WTC11 (cell line): ENCODE measurements at regions not wholly inside any gene's neighbourhood (a gene's known extent, or its start where the extent isn't known, plus 50 kb on each side); places are given as distances from the start of the nearest gene placed in this dataset.

Experiments
- ATAC-seq: fragments of 200-7000 bp; cut with Tn5 transposase; 2 replicates; pipeline ENCODE4 v1.10.0; 2021; ENCODE audit warnings: mild to moderate bottlenecking, moderate library complexity
- CTCF ChIA-PET: fragments of 300-600 bp; sonication (Branson Sonifier 250); formaldehyde crosslinking; loops from one replicate; lab custom pipeline; 2021; ENCODE audit warnings: antibody characterized with exemption; lab: Charles Lee
- POLR2A ChIA-PET: fragments of 350-600 bp; sonication (Branson Sonifier 250); formaldehyde crosslinking; loops from one replicate; lab custom pipeline; 2021; ENCODE audit warnings: antibody characterized with exemption; lab: Charles Lee
- DNase-seq: peaks from one replicate; pipeline ENCODE4 v3.0.0; 2021; ENCODE audit warnings: low spot score
- H3K27ac Mint-ChIP-seq: 2 replicates; pipeline ENCODE4 v1.8.0; 2021; ENCODE audit warnings: mixed read lengths
- H3K27me3 Mint-ChIP-seq: 2 replicates; pipeline ENCODE4 v1.8.0; 2021; ENCODE audit warnings: low read depth, mild to moderate bottlenecking, moderate library complexity, mixed read lengths
- H3K36me3 Mint-ChIP-seq: 2 replicates; pipeline ENCODE4 v1.8.0; 2021; ENCODE audit warnings: mixed read lengths
- H3K4me1 Mint-ChIP-seq: 2 replicates; pipeline ENCODE4 v1.8.0; 2022; ENCODE audit warnings: mixed read lengths
- H3K4me3 Mint-ChIP-seq: 2 replicates; pipeline ENCODE4 v1.8.0; 2021; ENCODE audit warnings: mild to moderate bottlenecking, moderate library complexity, mixed read lengths
- H3K9me3 Mint-ChIP-seq: 2 replicates; pipeline ENCODE4 v1.8.0; 2021; ENCODE audit warnings: mixed read lengths
- FOXP1 ChIP-seq: sonication (generic); formaldehyde crosslinking; IDR thresholded peaks from 2 replicates; pipeline ENCODE4 v1.8.0; 2022; ENCODE audit warnings: missing genetic modification reagents, mild to moderate bottlenecking, moderate library complexity, borderline replicate concordance
- GTF2I ChIP-seq: fragments of 250-450 bp; sonication (Bioruptor Pico); conservative IDR thresholded peaks from 2 replicates; pipeline ENCODE4 v1.4.0; 2021; ENCODE audit warnings: mild to moderate bottlenecking
- JAZF1 ChIP-seq: fragments of 250-450 bp; sonication (Bioruptor Pico); IDR thresholded peaks from 2 replicates; pipeline ENCODE4 v1.9.0; 2021; ENCODE audit warnings: moderate library complexity, mild to moderate bottlenecking, inconsistent platforms
- TEAD1 ChIP-seq: sonication (generic); formaldehyde crosslinking; IDR thresholded peaks from 2 replicates; pipeline ENCODE4 v1.8.0; 2022; ENCODE audit warnings: mild to moderate bottlenecking, missing genetic modification reagents
- ZNF121 ChIP-seq: sonication (generic); formaldehyde crosslinking; IDR thresholded peaks from 2 replicates; pipeline ENCODE4 v1.8.0; 2023; ENCODE audit warnings: missing genetic modification reagents
- ZNF138 ChIP-seq: sonication (generic); formaldehyde crosslinking; conservative IDR thresholded peaks from 2 replicates; pipeline ENCODE4 v1.8.1; 2022; ENCODE audit warnings: mild to moderate bottlenecking, moderate library complexity, missing genetic modification reagents
- ZNF317 ChIP-seq: sonication (generic); formaldehyde crosslinking; IDR thresholded peaks from 2 replicates; pipeline ENCODE4 v1.8.1; 2023; ENCODE audit warnings: low read depth, mild to moderate bottlenecking, moderate library complexity, missing genetic modification reagents, borderline replicate concordance
- TF ChIP-seq, protein P1 (sequence below): fragments of 200-600 bp; IDR thresholded peaks from 2 replicates; pipeline ENCODE4 v1.8.0; 2022; ENCODE audit warnings: antibody characterized with exemption
- TF ChIP-seq, protein P2 (sequence below): sonication (generic); formaldehyde crosslinking; IDR thresholded peaks from 2 replicates; pipeline ENCODE4 v1.8.1; 2023; ENCODE audit warnings: mild to moderate bottlenecking, missing genetic modification reagents, moderate library complexity
- TF ChIP-seq, protein P3 (sequence below): fragments of 250-450 bp; sonication (Bioruptor Pico); IDR thresholded peaks from 2 replicates; pipeline ENCODE4 v1.9.0; 2021; ENCODE audit warnings: moderate library complexity, mild to moderate bottlenecking, inconsistent platforms, borderline replicate concordance
- TF ChIP-seq, protein P4 (sequence below): fragments of 250-450 bp; sonication (Bioruptor Pico); IDR thresholded peaks from 2 replicates; pipeline ENCODE4 v1.9.0; 2021; ENCODE audit warnings: mild to moderate bottlenecking, borderline replicate concordance
- TF ChIP-seq, protein P5 (sequence below): sonication (generic); formaldehyde crosslinking; IDR thresholded peaks from 2 replicates; pipeline ENCODE4 v1.8.1; 2023; ENCODE audit warnings: mild to moderate bottlenecking, moderate library complexity, missing genetic modification reagents
- TF ChIP-seq, protein P6 (sequence below): sonication (generic); formaldehyde crosslinking; IDR thresholded peaks from 2 replicates; pipeline ENCODE4 v1.8.1; 2022; ENCODE audit warnings: low read depth, mild to moderate bottlenecking, moderate library complexity, missing genetic modification reagents, borderline replicate concordance

DNA sequence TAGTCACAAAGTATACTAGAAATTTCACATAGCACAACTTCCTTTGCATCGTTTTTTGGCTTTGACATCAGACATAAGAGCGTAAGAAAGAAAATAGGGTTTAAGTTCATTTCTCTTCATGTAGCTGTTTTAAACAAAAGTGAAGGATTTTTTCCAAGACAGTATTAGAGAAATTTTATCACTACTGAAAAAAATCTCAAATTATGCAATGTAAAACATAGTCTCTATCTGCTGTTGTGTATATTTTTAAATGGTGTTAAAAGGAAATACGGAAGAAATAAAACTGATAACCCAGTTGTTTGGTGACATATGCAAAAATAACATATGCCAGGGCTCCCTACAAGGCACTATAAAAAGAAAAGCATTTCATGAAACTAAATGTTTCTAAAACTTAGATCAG is 1449.4 kb downstream of the LRRC4C start:
- ATAC-seq (no peak), DNase-seq (no peak)
- ChIA-PET CTCF (no interaction called here), POLR2A (no interaction called here)
- H3K4me3 Mint-ChIP-seq = no peak overlapping the region
- H3K27me3 Mint-ChIP-seq = peaks cover 3% of the 10 kb centered on the region; the same call in 1 of the 2 replicates
- no peak for TF ChIP-seq ZNF121 (CRISPR knock-in tag)
- TF ChIP-seq, protein P1, sequence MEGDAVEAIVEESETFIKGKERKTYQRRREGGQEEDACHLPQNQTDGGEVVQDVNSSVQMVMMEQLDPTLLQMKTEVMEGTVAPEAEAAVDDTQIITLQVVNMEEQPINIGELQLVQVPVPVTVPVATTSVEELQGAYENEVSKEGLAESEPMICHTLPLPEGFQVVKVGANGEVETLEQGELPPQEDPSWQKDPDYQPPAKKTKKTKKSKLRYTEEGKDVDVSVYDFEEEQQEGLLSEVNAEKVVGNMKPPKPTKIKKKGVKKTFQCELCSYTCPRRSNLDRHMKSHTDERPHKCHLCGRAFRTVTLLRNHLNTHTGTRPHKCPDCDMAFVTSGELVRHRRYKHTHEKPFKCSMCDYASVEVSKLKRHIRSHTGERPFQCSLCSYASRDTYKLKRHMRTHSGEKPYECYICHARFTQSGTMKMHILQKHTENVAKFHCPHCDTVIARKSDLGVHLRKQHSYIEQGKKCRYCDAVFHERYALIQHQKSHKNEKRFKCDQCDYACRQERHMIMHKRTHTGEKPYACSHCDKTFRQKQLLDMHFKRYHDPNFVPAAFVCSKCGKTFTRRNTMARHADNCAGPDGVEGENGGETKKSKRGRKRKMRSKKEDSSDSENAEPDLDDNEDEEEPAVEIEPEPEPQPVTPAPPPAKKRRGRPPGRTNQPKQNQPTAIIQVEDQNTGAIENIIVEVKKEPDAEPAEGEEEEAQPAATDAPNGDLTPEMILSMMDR = no peak
- TF ChIP-seq ZNF138 = no peak
- TF ChIP-seq, all 79 proteins: peak for 0
- peaks cover 22% of the 10 kb centered on the region for H3K36me3 Mint-ChIP-seq
- no peaks in the 10 kb centered on the region for H3K4me1 Mint-ChIP-seq
- H3K9me3 Mint-ChIP-seq = peaks cover 39% of the 10 kb centered on the region
- H3K27ac Mint-ChIP-seq = no peak overlapping the region

DNA sequence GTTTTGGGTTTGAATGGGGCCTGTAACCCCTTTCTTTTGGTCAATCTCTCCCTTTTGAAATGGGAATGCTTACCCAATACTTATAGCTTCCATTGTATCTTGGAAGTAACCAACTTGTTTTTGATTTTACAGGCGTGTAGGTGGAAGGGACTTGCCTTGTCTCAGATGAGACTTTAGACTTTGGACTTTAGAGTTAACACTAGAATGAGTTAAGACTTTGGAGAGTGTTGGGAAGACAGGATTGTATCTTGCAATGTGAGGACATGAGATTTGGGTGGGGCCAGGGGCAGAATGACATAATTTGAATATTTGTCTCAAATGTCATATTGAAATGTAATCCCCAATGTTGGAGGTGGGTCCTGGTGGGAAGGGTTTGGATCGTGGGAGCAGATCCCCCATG is 1466.9 kb downstream of the LRRC4C start:
- CTCF ChIA-PET = no interaction called here
- Mint-ChIP-seq H3K9me3 (peaks cover 61% of the 10 kb centered on the region), H3K4me3 (no peak overlapping the region), H3K36me3 (peaks cover 52% of the 10 kb centered on the region), H3K27ac (no peak overlapping the region), H3K4me1 (peaks cover 11% of the 10 kb centered on the region), H3K27me3 (peaks cover 4% of the 10 kb centered on the region; the same call in 1 of the 2 replicates)
- POLR2A ChIA-PET = no interaction called here
- no peak for DNase-seq
- no peak for ATAC-seq
- TF ChIP-seq, protein P2, sequence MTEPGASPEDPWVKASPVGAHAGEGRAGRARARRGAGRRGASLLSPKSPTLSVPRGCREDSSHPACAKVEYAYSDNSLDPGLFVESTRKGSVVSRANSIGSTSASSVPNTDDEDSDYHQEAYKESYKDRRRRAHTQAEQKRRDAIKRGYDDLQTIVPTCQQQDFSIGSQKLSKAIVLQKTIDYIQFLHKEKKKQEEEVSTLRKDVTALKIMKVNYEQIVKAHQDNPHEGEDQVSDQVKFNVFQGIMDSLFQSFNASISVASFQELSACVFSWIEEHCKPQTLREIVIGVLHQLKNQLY (CRISPR knock-in tag) = no peak
- TF ChIP-seq TEAD1 (CRISPR knock-in tag) (no peak), JAZF1 (CRISPR knock-in tag) (no peak), FOXP1 (no peak)

DNA sequence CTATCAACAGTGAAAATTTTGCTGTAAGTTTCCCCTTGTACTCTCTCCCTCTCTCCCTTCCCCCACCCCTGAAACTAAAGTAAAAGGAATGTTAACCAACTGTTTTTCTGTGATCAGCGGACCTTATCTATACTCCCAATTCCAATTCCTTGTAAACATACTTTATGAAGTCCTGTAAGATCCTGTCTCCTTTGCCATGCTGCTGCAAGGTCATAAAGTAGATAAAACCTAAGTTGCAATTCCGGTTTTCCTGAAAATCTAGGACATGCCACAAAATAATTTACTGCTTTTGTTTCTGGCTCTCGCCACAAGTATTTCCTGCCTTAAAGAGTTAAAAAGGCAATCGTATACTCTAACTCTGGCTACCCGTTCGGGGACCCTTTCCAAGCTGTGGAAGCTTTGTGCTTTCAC is 1469.0 kb downstream of the LRRC4C start:
- POLR2A ChIA-PET = no interaction called here

More for the DNA sequence above, 1469.0 kb downstream of the LRRC4C start:
- DNase-seq (no peak), ATAC-seq (no peak)
- Mint-ChIP-seq H3K27ac (0 out of 2 replicates have a peak overlapping the region, but pooled peaks have one; percentile 28), H3K4me3 (no peak overlapping the region), H3K36me3 (peaks cover 54% of the 10 kb centered on the region), H3K9me3 (peaks cover 60% of the 10 kb centered on the region), H3K4me1 (peaks cover 11% of the 10 kb centered on the region), H3K27me3 (peaks cover 10% of the 10 kb centered on the region; the same call in 1 of the 2 replicates)
- no peak for TF ChIP-seq GTF2I
- TF ChIP-seq, protein P3, sequence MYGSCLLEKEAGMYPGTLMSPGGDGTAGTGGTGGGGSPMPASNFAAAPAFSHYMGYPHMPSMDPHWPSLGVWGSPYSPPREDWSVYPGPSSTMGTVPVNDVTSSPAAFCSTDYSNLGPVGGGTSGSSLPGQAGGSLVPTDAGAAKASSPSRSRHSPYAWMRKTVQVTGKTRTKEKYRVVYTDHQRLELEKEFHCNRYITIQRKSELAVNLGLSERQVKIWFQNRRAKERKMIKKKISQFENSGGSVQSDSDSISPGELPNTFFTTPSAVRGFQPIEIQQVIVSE (CRISPR knock-in tag) = 0 out of 2 replicates have a peak, but pooled peaks have one; percentile 64
- no peak for TF ChIP-seq ZNF317 (CRISPR knock-in tag)
- TF ChIP-seq, protein P4, sequence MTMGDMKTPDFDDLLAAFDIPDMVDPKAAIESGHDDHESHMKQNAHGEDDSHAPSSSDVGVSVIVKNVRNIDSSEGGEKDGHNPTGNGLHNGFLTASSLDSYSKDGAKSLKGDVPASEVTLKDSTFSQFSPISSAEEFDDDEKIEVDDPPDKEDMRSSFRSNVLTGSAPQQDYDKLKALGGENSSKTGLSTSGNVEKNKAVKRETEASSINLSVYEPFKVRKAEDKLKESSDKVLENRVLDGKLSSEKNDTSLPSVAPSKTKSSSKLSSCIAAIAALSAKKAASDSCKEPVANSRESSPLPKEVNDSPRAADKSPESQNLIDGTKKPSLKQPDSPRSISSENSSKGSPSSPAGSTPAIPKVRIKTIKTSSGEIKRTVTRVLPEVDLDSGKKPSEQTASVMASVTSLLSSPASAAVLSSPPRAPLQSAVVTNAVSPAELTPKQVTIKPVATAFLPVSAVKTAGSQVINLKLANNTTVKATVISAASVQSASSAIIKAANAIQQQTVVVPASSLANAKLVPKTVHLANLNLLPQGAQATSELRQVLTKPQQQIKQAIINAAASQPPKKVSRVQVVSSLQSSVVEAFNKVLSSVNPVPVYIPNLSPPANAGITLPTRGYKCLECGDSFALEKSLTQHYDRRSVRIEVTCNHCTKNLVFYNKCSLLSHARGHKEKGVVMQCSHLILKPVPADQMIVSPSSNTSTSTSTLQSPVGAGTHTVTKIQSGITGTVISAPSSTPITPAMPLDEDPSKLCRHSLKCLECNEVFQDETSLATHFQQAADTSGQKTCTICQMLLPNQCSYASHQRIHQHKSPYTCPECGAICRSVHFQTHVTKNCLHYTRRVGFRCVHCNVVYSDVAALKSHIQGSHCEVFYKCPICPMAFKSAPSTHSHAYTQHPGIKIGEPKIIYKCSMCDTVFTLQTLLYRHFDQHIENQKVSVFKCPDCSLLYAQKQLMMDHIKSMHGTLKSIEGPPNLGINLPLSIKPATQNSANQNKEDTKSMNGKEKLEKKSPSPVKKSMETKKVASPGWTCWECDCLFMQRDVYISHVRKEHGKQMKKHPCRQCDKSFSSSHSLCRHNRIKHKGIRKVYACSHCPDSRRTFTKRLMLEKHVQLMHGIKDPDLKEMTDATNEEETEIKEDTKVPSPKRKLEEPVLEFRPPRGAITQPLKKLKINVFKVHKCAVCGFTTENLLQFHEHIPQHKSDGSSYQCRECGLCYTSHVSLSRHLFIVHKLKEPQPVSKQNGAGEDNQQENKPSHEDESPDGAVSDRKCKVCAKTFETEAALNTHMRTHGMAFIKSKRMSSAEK (CRISPR knock-in tag) = no peak
- TF ChIP-seq, protein P2 (CRISPR knock-in tag) = no peak
- TF ChIP-seq, protein P5, sequence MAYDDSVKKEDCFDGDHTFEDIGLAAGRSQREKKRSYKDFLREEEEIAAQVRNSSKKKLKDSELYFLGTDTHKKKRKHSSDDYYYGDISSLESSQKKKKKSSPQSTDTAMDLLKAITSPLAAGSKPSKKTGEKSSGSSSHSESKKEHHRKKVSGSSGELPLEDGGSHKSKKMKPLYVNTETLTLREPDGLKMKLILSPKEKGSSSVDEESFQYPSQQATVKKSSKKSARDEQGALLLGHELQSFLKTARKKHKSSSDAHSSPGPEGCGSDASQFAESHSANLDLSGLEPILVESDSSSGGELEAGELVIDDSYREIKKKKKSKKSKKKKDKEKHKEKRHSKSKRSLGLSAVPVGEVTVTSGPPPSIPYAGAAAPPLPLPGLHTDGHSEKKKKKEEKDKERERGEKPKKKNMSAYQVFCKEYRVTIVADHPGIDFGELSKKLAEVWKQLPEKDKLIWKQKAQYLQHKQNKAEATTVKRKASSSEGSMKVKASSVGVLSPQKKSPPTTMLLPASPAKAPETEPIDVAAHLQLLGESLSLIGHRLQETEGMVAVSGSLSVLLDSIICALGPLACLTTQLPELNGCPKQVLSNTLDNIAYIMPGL (CRISPR knock-in tag) = no peak
- TF ChIP-seq, protein P6, sequence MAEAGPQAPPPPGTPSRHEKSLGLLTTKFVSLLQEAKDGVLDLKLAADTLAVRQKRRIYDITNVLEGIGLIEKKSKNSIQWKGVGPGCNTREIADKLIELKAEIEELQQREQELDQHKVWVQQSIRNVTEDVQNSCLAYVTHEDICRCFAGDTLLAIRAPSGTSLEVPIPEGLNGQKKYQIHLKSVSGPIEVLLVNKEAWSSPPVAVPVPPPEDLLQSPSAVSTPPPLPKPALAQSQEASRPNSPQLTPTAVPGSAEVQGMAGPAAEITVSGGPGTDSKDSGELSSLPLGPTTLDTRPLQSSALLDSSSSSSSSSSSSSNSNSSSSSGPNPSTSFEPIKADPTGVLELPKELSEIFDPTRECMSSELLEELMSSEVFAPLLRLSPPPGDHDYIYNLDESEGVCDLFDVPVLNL (CRISPR knock-in tag) = no peak
- CTCF ChIA-PET = no interaction called here
